ENCODE measurements at regions not wholly inside any gene's neighbourhood (a gene's known extent, or its start where the extent isn't known, plus 50 kb on each side); places are given as distances from the start of the nearest gene placed in this dataset.
"Not testable (repeated sequence)": the region's sequence is repeated elsewhere in the genome, so short reads cannot be mapped to it uniquely, and the experiment has no call there.

GRCh38 chr15:38638126-38638525 lies 73.5 kb upstream of the RASGRP1 start:
- Histone ChIP-seq H3K79me2 (ENCODE audit: low read length) (no peaks in the 10 kb centered on the region), H3K4me2 (ENCODE audit: low read depth, low read length, poor library complexity, severe bottlenecking) (no peak overlapping the region), H4K20me1 (ENCODE audit: insufficient read depth, low read depth, low read length) (no peaks in the 10 kb centered on the region), H3K4me1 (ENCODE audit: low read length) (peaks cover 14% of the 10 kb centered on the region), H3K9me2 (replicated peaks; ENCODE audit: insufficient read depth, low read length) (no peaks in the 10 kb centered on the region), H2AFZ (ENCODE audit: low read length) (no peak overlapping the region), H3K36me3 (ENCODE audit: insufficient read depth, low read length) (no peaks in the 10 kb centered on the region), H3K9me3 (ENCODE audit: low read length) (no peaks in the 10 kb centered on the region), H3K9ac (ENCODE audit: low read length) (no peak overlapping the region), H3K27me3 (ENCODE audit: low read length) (no peaks in the 10 kb centered on the region), H3K4me3 (ENCODE audit: low read length) (no peak overlapping the region), H3K27ac (ENCODE audit: low read length) (no peak overlapping the region)
- no peak for DNase-seq

- no peak overlapping the region for H2AFZ ChIP-seq (ENCODE audit: low read length)
- H3K9ac ChIP-seq (ENCODE audit: low read length), result no peak overlapping the region
- H3K27me3 ChIP-seq (ENCODE audit: low read length), result no peaks in the 10 kb centered on the region
- H4K20me1 ChIP-seq (ENCODE audit: insufficient read depth, low read depth, low read length), result no peaks in the 10 kb centered on the region
- peaks cover 21% of the 10 kb centered on the region for H3K4me1 ChIP-seq (ENCODE audit: low read length)
- no peaks in the 10 kb centered on the region for H3K36me3 ChIP-seq (ENCODE audit: insufficient read depth, low read length)
- no peak overlapping the region for H3K27ac ChIP-seq (ENCODE audit: low read length)
- no peak for DNase-seq
- H3K4me2 ChIP-seq (ENCODE audit: low read depth, low read length, poor library complexity, severe bottlenecking), result no peak overlapping the region
- no peak overlapping the region for H3K4me3 ChIP-seq (ENCODE audit: low read length)
- H3K79me2 ChIP-seq (ENCODE audit: low read length), result no peaks in the 10 kb centered on the region
- no peaks in the 10 kb centered on the region for H3K9me2 ChIP-seq (replicated peaks; ENCODE audit: insufficient read depth, low read length)
- no peaks in the 10 kb centered on the region for H3K9me3 ChIP-seq (ENCODE audit: low read length)
Measured at GRCh38 chr15:38638811-38639210, 74.2 kb upstream of the RASGRP1 start.

- Histone ChIP-seq H3K36me3 (ENCODE audit: insufficient read depth, low read length) (no peaks in the 10 kb centered on the region), H3K27ac (ENCODE audit: low read length) (peak overlapping the region; percentile 43), H3K9me3 (ENCODE audit: low read length) (no peaks in the 10 kb centered on the region), H3K4me1 (ENCODE audit: low read length) (peaks cover 38% of the 10 kb centered on the region), H3K9ac (ENCODE audit: low read length) (no peak overlapping the region), H4K20me1 (ENCODE audit: insufficient read depth, low read depth, low read length) (no peaks in the 10 kb centered on the region), H3K9me2 (replicated peaks; ENCODE audit: insufficient read depth, low read length) (no peaks in the 10 kb centered on the region), H3K4me3 (ENCODE audit: low read length) (no peak overlapping the region), H2AFZ (ENCODE audit: low read length) (no peak overlapping the region), H3K4me2 (ENCODE audit: low read depth, low read length, poor library complexity, severe bottlenecking) (peak overlapping the region; percentile 38), H3K79me2 (ENCODE audit: low read length) (no peaks in the 10 kb centered on the region), H3K27me3 (ENCODE audit: low read length) (no peaks in the 10 kb centered on the region)
- peak; percentile 75 for DNase-seq
Measured at GRCh38 chr15:38642689-38643270, 78.2 kb upstream of the RASGRP1 start.

GRCh38 chr15:38644353-38644752 lies 79.7 kb upstream of the RASGRP1 start:
- not testable (repeated sequence) for H3K4me2 ChIP-seq (ENCODE audit: low read depth, low read length, poor library complexity, severe bottlenecking); H4K20me1 ChIP-seq (ENCODE audit: insufficient read depth, low read depth, low read length); H3K79me2 ChIP-seq (ENCODE audit: low read length); H3K4me3 ChIP-seq (ENCODE audit: low read length); H3K27ac ChIP-seq (ENCODE audit: low read length); H3K9me3 ChIP-seq (ENCODE audit: low read length); H3K9ac ChIP-seq (ENCODE audit: low read length); H3K9me2 ChIP-seq (replicated peaks; ENCODE audit: insufficient read depth, low read length); DNase-seq; H3K36me3 ChIP-seq (ENCODE audit: insufficient read depth, low read length); H3K27me3 ChIP-seq (ENCODE audit: low read length); H2AFZ ChIP-seq (ENCODE audit: low read length)
- peaks cover 43% of the 10 kb centered on the region for H3K4me1 ChIP-seq (ENCODE audit: low read length)

GRCh38 chr15:38646716-38647115 lies 82.1 kb upstream of the RASGRP1 start:
- Histone ChIP-seq H3K4me3 (ENCODE audit: low read length) (no peak overlapping the region), H3K36me3 (ENCODE audit: insufficient read depth, low read length) (no peaks in the 10 kb centered on the region), H3K9me3 (ENCODE audit: low read length) (0 out of 2 replicates have a peak, but pooled peaks cover 4% of the 10 kb centered on the region), H3K27ac (ENCODE audit: low read length) (peak overlapping the region; percentile 97; the same call in 1 of the 2 replicates), H3K27me3 (ENCODE audit: low read length) (no peaks in the 10 kb centered on the region), H3K9ac (ENCODE audit: low read length) (no peak overlapping the region), H3K79me2 (ENCODE audit: low read length) (no peaks in the 10 kb centered on the region), H3K4me1 (ENCODE audit: low read length) (peaks cover 62% of the 10 kb centered on the region), H4K20me1 (ENCODE audit: insufficient read depth, low read depth, low read length) (no peaks in the 10 kb centered on the region), H3K4me2 (ENCODE audit: low read depth, low read length, poor library complexity, severe bottlenecking) (no peak overlapping the region), H3K9me2 (replicated peaks; ENCODE audit: insufficient read depth, low read length) (no peaks in the 10 kb centered on the region), H2AFZ (ENCODE audit: low read length) (no peak overlapping the region; the same call in 1 of the 2 replicates)
- DNase-seq, result no peak

- DNase-seq, result peak; percentile 50
- Histone ChIP-seq H4K20me1 (ENCODE audit: insufficient read depth, low read depth, low read length) (no peaks in the 10 kb centered on the region), H3K4me3 (ENCODE audit: low read length) (no peak overlapping the region), H3K79me2 (ENCODE audit: low read length) (no peaks in the 10 kb centered on the region), H3K4me1 (ENCODE audit: low read length) (peaks cover 62% of the 10 kb centered on the region), H3K27ac (ENCODE audit: low read length) (peak overlapping the region; percentile 97), H3K4me2 (ENCODE audit: low read depth, low read length, poor library complexity, severe bottlenecking) (no peak overlapping the region), H3K27me3 (ENCODE audit: low read length) (no peaks in the 10 kb centered on the region), H3K36me3 (ENCODE audit: insufficient read depth, low read length) (no peaks in the 10 kb centered on the region), H3K9me3 (ENCODE audit: low read length) (0 out of 2 replicates have a peak, but pooled peaks cover 4% of the 10 kb centered on the region), H3K9ac (ENCODE audit: low read length) (no peak overlapping the region), H2AFZ (ENCODE audit: low read length) (no peak overlapping the region), H3K9me2 (replicated peaks; ENCODE audit: insufficient read depth, low read length) (no peaks in the 10 kb centered on the region)
Measured at GRCh38 chr15:38647683-38648082, 83.1 kb upstream of the RASGRP1 start.

GRCh38 chr15:38648121-38648843 lies 83.7 kb upstream of the RASGRP1 start:
- no peak overlapping the region for H3K9ac ChIP-seq (ENCODE audit: low read length)
- no peaks in the 10 kb centered on the region for H3K36me3 ChIP-seq (ENCODE audit: insufficient read depth, low read length)
- no peak overlapping the region for H2AFZ ChIP-seq (ENCODE audit: low read length)
- no peaks in the 10 kb centered on the region for H3K79me2 ChIP-seq (ENCODE audit: low read length)
- no peaks in the 10 kb centered on the region for H3K27me3 ChIP-seq (ENCODE audit: low read length)
- no peak overlapping the region for H3K4me3 ChIP-seq (ENCODE audit: low read length)
- H3K4me2 ChIP-seq (ENCODE audit: low read depth, low read length, poor library complexity, severe bottlenecking), result no peak overlapping the region
- 0 out of 2 replicates have a peak, but pooled peaks cover 4% of the 10 kb centered on the region for H3K9me3 ChIP-seq (ENCODE audit: low read length)
- peaks cover 62% of the 10 kb centered on the region for H3K4me1 ChIP-seq (ENCODE audit: low read length)
- no peaks in the 10 kb centered on the region for H3K9me2 ChIP-seq (replicated peaks; ENCODE audit: insufficient read depth, low read length)
- no peak for DNase-seq
- H3K27ac ChIP-seq (ENCODE audit: low read length), result peak overlapping the region; percentile 97
- H4K20me1 ChIP-seq (ENCODE audit: insufficient read depth, low read depth, low read length), result no peaks in the 10 kb centered on the region

GRCh38 chr15:38650384-38650783 lies 85.8 kb upstream of the RASGRP1 start:
- H2AFZ ChIP-seq (ENCODE audit: low read length), result no peak overlapping the region
- H3K4me1 ChIP-seq (ENCODE audit: low read length), result peaks cover 61% of the 10 kb centered on the region
- no peaks in the 10 kb centered on the region for H4K20me1 ChIP-seq (ENCODE audit: insufficient read depth, low read depth, low read length)
- peak; percentile 89 for DNase-seq
- peak overlapping the region; percentile 69 for H3K9ac ChIP-seq (ENCODE audit: low read length)
- H3K27ac ChIP-seq (ENCODE audit: low read length), result peak overlapping the region; percentile 97
- H3K4me2 ChIP-seq (ENCODE audit: low read depth, low read length, poor library complexity, severe bottlenecking), result peak overlapping the region; percentile 75
- no peaks in the 10 kb centered on the region for H3K79me2 ChIP-seq (ENCODE audit: low read length)
- no peaks in the 10 kb centered on the region for H3K9me2 ChIP-seq (replicated peaks; ENCODE audit: insufficient read depth, low read length)
- no peaks in the 10 kb centered on the region for H3K27me3 ChIP-seq (ENCODE audit: low read length)
- peak overlapping the region; percentile 54 for H3K4me3 ChIP-seq (ENCODE audit: low read length)
- no peaks in the 10 kb centered on the region for H3K36me3 ChIP-seq (ENCODE audit: insufficient read depth, low read length)
- H3K9me3 ChIP-seq (ENCODE audit: low read length), result 0 out of 2 replicates have a peak, but pooled peaks cover 4% of the 10 kb centered on the region

Data from Karpas-422 (cell line).